MM.1S (cell line): ENCODE measurements at regions not wholly inside any gene's neighbourhood (a gene's known extent, or its start where the extent isn't known, plus 50 kb on each side); places are given as distances from the start of the nearest gene placed in this dataset.

ENCODE experiments used
- EZH2 ChIP-seq: fragments of 300-600 bp; sonication (generic); optimal IDR thresholded peaks from 2 replicates; pipeline ENCODE3; 2017; ENCODE audit warnings: low read depth, mild to moderate bottlenecking, antibody characterized with exemption, low read length, mixed read lengths
- EZH2phosphoT487 ChIP-seq: fragments of 300-600 bp; sonication (generic); IDR thresholded peaks from 2 replicates; pipeline ENCODE4 v1.6.1; 2018; ENCODE audit warnings: antibody characterized with exemption, low read length
- TF ChIP-seq, protein P1 (sequence below): fragments of 300-600 bp; sonication (generic); IDR thresholded peaks from 2 replicates; pipeline ENCODE4 v1.5.1; 2016; ENCODE audit warnings: antibody characterized with exemption, low read length, mixed read lengths

DNA sequence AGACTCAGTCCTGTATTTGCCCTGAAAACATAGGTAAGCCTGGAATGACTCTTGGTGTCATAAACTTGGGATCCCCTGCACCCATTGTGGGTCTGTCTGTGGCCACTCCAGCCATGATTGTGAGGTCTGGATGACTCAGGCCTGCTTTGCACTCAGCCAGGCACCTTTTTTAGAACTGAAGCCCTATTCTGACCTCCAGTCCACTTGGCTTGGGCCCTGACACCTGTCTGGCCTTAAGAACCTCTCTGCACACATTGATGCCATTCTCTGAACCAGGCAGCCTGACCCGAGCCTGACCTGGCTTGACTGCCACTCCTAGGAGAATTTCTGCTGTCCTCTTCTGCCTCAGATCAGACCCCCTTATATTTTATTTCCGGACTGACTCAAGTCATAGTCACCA is 383.7 kb downstream of the MAFB start:
- TF ChIP-seq, protein P1, sequence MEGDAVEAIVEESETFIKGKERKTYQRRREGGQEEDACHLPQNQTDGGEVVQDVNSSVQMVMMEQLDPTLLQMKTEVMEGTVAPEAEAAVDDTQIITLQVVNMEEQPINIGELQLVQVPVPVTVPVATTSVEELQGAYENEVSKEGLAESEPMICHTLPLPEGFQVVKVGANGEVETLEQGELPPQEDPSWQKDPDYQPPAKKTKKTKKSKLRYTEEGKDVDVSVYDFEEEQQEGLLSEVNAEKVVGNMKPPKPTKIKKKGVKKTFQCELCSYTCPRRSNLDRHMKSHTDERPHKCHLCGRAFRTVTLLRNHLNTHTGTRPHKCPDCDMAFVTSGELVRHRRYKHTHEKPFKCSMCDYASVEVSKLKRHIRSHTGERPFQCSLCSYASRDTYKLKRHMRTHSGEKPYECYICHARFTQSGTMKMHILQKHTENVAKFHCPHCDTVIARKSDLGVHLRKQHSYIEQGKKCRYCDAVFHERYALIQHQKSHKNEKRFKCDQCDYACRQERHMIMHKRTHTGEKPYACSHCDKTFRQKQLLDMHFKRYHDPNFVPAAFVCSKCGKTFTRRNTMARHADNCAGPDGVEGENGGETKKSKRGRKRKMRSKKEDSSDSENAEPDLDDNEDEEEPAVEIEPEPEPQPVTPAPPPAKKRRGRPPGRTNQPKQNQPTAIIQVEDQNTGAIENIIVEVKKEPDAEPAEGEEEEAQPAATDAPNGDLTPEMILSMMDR: no peak
- TF ChIP-seq EZH2 (no peak), EZH2phosphoT487 (no peak)
